Upper lobe of left lung (tissue), 4 donors: ENCODE measurements at regions not wholly inside any gene's neighbourhood (a gene's known extent, or its start where the extent isn't known, plus 50 kb on each side); places are given as distances from the start of the nearest gene placed in this dataset.

Source experiments
- CTCF ChIP-seq, 6 experiments: fragments of 450-650 bp in 4 of 6; fragments of 200-600 bp in 2 of 6; sonication (generic) in 2 of 6; IDR thresholded peaks; one replicate each; pipeline ENCODE4 v1.5.1; 2016 to 2019; ENCODE audit warnings: antibody characterized with exemption in 6 of 6
- EP300 ChIP-seq, 4 donors: sonication (generic); formaldehyde crosslinking; IDR thresholded peaks; one replicate each; pipeline ENCODE4 v1.5.1; 2017; ENCODE audit warnings: antibody characterized with exemption in 4 of 4, control low read depth in 2 of 4
- POLR2A ChIP-seq, 4 donors: fragments of 450-650 bp; IDR thresholded peaks; one replicate each; pipeline ENCODE4 v1.5.1; 2016 to 2017; ENCODE audit warnings: antibody characterized with exemption in 4 of 4, mild to moderate bottlenecking in 2 of 4
- POLR2AphosphoS5 ChIP-seq, 2 donors: sonication (generic); formaldehyde crosslinking; IDR thresholded peaks; one replicate each; pipeline ENCODE4 v1.5.1; 2017; ENCODE audit warnings: antibody characterized with exemption in 2 of 2

- no peak for TF ChIP-seq EP300 (IDR thresholded peaks at IDR 0.05)
- no peak for TF ChIP-seq CTCF (IDR thresholded peaks at IDR 0.05)
- TF ChIP-seq POLR2AphosphoS5 (IDR thresholded peaks at IDR 0.05), result no peak
- no peak for TF ChIP-seq POLR2A (IDR thresholded peaks at IDR 0.05)
Observed at GRCh38 chr5:162711244-162711643, 643.7 kb downstream of the GABRG2 start.
